Pons (tissue), 1 donor: ENCODE measurements at regions not wholly inside any gene's neighbourhood (a gene's known extent, or its start where the extent isn't known, plus 50 kb on each side); places are given as distances from the start of the nearest gene placed in this dataset.

Experiments
- DNase-seq: peaks from one replicate; pipeline ENCODE4 v3.0.0-alpha.2; 2016; ENCODE audit warnings: low spot score

DNA sequence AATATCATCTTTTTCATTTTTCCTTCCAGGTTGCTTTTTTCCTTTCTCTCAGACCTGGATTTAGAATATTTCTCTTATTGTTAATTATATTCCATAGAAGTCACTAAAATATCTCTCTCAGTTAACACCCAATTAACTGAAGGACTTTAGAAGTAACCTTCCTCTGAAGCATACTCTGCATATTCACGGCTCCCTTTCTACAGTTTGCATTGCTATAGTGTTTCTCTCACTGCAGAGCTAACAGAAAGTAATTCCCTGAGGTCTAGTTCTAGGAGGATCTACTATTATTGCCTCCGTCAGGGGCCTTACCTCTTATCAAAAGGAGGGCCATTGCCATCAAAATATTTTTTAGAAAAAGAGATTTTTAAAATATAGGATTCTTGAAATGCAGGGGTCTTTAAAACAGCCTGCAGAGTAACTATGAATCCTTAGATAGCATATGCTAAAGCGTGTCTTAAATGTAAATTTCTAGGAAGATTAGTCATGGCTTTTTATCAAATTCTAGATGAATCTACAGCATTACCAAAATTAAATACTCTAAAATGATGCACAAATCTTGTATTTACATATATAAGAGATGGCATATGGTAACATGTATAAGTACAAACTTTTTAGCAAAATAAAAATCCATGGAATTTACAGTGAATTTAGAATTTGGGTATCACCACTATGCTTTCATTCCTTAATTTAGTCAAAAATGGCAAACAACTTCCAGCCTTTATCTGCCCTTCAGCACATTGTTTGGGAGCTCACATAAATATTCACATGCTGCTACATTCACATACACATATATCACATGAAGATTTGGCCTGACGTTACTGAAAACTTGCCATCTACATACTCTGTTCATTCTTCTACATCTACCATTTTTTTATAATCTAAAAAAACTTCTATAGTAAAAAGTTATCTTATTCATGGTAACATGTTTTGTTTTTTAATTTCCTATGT, 696.8 kb downstream of the OTOL1 start:
- no peak for DNase-seq

DNA sequence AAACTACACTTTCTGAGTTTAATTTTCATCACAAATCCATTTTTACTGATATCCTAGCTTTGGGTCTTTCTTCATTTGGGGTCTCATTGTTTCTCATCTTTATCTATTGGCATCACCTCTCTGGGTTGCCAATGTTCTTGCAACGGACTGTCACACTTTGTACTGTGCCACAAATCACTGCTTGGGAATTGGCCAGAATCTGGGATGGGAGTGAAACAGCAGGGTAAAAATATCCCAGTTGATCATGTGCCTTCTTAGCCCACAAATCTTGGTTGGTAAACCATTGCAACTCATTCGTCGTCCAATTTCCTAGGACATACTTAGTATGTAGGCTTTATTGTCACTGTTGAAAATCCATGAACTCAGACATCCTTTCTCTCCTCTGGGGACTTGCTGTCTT, 698.5 kb downstream of the OTOL1 start:
- no peak for DNase-seq

DNA sequence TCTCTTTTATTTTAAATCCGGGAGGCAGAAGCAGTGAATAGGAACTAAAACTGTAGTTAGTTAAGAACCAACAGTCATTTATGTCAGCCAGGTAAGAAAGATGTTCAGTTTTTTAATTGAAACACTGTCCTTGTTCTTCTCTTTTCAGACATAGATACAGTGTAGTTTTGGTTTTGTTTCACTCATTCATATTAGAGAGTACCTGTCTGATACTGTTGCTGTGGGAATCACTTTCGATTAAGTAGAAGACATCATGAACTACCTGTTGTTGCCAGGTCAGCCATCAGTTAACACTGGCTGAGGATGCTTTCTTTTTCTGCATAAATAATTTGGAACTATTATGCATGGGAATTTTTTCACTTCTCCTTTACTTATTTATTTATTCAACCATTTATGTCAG, 700.4 kb downstream of the OTOL1 start:
- DNase-seq, result no peak

DNA sequence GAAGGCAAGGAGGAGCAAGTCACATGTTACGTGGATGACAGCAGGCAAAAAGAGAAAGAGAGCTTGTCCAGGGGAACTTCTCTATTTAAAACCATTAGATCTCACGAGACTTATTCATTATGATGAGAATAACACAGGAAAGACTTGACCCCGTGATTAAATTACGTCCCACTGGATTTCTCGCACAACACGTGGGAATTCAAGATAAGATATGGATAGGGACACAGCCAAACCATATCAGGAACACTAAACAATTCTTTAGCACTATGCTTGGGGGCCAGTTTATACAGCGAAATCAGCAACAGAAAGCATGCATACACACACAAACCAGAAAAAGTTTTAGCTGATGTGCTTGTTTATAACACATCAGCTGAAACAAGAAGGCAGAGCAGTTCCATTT, 704.2 kb downstream of the OTOL1 start:
- no peak for DNase-seq

DNA sequence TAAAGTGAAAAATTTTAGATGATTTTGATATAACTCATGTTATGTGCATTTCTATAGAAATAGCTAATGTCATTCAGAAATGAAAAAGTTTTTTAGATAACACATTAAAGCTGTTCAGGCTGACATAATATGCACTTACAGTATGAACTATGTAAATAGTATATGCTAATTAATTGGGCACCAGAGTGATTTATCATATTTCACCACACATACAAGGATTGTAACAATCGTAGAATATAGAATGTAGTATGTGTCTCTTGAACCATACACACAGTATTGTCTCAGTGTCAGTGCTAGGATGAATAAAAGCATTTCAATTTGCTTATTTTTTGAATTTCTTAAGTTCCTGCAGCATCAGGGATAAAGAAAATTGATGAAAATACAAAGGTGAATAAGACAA, 710.0 kb downstream of the OTOL1 start:
- DNase-seq, result no peak

DNA sequence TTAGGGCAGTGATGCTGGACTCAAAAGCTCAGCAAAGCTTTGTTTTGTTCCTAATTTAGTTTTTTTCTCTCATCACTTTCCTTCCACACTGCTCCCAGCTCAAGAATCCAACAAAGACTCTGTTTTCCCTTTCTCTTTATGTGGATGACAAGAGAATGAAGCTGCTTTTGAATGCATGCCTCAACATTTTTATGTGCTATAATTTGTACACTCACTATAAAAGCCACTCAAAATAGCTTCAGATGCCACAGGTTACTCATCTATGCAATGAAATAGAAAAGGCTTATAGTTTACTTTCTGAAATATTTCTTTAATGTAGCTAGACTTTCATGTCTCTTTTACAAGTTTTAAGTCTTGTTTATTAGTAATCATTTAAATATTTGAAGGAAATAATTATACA, 714.9 kb downstream of the OTOL1 start:
- DNase-seq, result no peak

DNA sequence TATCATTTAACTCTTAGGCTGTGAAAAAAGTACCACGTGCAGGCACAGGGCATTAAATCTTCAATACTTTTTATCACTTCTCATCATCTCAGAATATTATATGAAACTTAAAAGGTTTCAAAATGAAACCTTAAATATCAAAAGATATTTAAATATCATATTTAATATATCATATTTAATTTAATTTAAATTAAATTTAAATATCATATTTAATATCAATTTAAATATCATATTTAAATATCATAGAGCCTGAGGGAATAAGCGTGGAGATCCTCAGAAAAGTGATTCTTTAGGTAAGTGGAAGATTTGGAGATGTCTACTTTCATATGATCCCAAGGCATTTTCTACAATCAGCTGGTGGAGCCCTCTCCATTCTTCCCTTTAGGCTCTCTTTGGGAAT, 716.6 kb downstream of the OTOL1 start:
- DNase-seq, result no peak

DNA sequence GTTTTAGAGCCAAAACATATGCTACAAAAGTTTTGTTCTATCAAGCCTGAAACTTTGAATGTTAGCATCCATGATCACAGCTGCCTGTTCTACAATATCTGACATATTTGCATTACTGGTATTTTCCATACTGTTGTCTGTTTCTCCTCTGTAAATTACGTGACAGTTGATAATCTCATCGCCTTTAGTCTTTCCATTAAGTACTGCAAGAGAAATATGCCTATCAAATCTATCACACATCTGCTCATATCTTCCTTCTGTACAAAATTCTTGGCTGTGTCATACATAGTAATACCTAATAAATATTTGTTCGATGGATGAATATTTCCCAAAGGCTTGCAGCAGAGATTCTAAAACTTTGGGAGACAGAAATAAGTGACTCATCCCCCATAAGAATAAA, 717.3 kb downstream of the OTOL1 start:
- DNase-seq, result no peak

DNA sequence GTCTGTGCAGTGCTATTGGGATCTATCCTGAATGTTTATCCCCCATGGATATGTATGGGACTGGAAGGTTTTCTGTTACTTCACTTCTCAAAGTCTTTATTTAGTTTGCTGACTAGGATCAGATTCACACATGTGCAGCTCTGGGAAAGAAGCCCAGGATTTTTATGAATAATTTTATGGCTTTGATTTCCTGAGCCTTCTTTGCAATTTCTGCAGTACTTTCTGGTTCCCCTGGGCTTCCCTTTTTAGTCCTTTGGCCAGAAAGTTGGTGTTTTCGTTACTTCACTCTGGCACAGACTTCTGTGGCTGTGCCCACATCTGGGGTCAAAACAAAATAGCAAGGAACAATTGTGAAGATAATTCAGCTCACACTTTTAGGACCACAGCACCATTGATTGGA, 721.0 kb downstream of the OTOL1 start:
- peak; percentile 14 for DNase-seq

DNA sequence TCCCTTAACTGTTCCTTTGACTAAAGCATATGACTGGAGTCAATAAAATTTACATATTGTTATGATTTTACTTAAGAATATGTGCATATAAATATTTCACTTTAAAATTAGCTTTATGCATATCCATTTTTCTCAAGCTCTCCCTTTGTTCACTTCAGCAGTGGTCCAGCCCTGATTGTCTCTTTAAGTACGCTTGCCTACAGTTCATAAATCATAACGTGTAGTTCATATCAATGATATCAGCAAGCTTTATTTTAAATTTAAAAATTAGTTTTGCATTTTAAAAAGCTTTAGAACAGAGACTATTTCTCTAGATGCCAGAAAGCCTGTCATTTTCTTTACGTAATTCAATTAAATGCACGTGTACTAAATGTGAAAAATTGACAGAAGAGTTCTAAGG, 721.9 kb downstream of the OTOL1 start:
- DNase-seq, result no peak

DNA sequence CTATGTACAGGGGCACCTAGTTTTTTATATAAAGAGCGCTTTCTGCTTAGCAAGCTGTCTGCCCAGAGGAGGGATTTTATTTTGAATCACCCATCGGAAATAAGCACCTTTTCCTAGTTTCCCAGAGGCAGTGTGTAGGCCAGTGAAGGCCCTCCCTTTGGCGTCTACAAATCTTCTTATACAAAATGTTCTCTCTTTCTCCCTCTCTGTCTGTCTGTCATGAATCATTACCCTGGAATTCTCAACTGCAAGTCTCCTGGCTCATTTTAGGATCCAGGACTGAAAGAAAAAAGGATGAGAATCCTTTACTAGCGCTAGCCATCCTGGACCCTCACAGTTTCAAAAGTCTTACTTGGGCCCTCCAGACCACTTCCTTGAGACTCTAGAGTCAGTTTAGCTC, 728.1 kb downstream of the OTOL1 start:
- DNase-seq, result no peak

DNA sequence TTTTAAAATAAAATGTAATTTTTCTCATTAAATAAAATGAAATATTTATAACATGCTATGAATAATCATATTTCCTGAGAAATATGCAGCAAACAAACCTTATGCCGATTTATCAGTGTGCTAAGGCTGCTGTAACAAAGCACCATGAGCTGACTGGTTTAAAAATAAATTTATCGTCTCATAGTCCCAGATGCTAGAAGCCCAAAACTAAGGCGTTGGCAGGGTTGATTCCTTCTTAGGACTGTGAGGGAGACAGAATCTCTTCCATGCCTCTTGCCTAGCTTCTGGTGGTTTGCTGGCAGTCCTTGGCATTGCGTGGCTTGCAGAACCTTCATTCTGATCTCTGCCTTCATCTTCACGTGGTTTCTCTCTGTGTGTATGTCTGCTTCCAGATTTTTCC, 740.3 kb downstream of the OTOL1 start:
- DNase-seq, result no peak

DNA sequence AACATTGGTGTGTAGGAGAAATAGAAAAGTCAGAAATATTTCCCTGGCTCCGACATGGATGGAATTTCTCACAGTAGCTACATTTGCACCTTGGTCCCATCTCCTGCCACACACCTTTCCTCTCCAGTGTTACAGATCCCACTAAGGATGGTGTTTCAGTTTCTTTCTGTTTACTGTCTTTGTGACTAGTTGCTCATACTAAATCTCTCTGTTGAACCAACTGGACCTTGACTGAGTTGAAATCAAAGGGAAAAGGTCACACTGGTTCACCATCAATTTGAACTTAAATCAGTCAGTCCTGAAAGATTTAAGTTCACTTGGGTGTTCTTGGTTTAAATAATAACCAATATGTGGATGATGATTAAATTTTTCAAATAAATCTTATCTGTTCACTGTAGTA, 754.2 kb downstream of the OTOL1 start:
- no peak for DNase-seq

DNA sequence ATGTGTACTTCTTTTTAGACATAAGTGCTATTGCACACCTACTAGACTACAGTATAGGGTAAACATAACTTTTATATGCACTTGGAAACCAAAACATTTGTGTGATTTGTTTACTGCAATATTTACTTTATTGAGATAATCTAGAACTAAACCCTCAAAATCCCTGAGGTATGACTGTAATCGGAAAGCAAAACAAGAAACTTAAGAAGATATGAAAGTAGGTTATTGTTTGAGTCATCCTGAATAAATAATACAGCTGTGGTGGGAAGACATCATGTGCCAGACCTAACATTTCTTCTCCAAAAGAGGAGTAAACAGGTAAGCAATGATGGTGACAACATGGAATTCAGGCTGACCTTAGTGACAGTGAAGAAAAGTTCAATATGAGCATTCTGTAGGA, 765.5 kb downstream of the OTOL1 start:
- no peak for DNase-seq

DNA sequence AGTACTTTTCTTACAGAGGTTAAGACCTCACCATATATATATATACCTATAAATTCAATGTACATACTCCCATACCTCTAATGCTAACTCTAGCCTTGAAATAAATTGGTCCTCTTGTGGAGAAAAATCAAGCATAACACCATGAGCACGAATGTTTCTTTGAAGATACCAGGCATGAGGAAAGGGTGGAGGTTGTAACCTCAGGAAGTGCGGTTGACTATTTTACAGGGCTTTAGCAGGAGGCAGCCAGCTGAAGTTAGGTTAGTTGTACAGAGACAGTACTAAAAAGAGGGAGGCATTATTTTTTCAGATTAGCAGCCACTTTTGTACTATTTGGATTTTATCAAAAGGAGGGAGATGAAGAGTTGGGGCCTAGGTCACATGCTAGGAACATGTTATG, 767.0 kb downstream of the OTOL1 start:
- DNase-seq, result no peak

DNA sequence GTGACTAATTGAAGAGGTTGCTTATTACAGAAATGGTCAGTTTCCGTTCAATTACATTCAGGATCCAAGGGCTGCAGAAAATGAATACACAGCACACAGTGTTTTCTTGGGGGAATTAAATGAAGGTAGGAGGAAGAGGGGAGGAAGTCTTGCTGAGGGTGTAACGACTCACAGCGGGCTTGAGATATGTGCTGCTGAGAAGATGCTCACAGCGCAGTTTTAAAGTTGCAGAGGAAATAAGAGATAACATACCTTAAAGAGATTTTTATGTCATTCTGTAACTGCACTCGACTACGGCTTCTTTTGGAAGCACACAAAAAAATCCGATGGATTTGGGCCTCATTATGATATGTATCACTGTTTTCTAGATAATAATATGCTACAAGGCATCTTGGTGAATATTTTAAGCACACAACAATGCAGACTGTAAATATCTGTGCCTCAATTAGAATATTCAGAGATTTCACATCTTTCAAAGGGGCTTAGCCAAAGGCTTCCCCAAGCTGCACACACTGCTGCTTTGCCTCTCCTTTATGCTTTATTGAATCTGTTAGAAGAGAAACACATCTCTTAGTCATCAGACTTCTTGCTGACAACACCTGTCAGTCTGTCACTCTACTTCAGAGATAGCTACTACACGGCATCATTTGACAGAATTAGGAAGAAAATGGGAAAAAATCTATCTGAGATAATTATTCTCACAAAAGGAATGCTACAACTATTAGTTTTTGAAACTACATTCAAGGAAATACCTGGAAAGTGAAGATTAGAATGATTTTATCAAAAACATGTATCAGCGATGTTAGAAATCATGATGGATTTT, 773.2 kb downstream of the OTOL1 start:
- DNase-seq, result no peak

DNA sequence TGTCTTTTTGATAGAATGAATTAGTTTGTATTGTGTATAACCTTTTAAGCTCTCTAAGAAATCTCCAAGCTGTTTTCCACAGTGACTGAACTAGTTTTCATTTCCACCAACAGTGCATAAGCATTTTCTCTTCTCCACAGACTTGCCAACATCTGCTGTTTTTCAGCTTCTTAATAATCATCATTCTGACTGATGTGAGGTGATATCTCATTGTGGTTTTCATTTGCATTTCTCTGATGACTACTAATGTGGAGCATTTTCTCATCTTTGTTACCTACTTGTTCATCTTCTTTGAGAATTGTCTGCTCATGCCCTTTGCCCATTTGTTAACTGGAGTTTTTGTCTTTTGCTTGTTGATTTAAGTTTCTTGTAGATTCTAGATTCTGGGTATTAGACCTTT, 777.5 kb downstream of the OTOL1 start:
- no peak for DNase-seq

DNA sequence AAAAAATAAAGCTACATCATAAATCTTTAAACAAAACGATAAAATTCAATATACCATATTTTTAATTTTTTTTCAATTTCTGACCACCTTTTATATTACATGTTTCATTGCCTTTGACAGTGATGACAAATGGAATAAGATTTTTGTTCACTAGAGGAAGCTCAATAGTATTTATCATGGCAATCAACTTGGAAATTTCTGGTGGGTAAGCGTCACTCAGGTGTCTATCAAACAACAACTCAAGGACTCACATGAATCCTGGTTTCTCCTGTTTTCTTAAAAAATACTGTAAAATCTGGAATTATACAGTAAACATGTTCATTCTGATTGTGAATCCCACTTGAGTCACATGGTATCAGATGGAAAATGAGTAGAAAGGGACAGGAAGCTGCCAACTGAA, 782.2 kb downstream of the OTOL1 start:
- no peak for DNase-seq

DNA sequence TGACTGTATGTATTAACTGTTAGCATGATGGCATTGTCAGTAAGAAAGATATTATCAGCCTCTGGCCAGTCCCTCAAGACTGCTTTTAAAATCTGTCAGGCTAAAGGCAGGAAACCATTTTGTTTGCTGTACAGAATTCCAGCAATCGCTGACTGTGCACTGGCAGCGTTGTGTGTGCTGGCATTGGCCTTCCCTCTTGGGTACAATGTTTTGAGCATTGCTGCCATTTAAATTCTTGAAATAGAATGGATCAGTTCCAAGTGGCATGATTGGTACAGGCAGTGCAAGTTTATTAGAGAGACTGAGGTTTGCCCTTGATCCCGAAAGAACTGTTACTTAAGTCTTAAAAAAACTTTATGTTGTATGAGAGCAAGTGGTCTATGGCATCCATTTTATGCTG, 788.7 kb downstream of the OTOL1 start:
- no peak for DNase-seq

DNA sequence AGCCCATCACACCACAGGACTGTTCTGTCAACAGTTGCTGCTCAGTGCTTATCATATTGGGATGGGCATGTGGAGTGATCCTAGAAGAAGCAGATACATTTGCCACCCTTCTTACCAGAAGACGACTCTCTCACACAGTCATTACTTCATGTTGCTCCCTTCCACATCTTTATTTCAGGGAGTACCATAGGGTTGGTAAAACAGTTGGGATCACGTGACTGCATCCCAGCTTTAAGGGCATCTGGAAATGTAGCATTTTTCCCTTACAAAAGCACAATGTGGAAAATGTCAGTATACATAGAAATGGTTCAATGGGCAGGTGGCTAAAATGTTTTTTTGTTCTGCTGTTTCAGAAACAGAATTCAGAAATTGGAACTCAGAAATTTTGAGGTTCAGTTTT, 791.0 kb downstream of the OTOL1 start:
- no peak for DNase-seq

DNA sequence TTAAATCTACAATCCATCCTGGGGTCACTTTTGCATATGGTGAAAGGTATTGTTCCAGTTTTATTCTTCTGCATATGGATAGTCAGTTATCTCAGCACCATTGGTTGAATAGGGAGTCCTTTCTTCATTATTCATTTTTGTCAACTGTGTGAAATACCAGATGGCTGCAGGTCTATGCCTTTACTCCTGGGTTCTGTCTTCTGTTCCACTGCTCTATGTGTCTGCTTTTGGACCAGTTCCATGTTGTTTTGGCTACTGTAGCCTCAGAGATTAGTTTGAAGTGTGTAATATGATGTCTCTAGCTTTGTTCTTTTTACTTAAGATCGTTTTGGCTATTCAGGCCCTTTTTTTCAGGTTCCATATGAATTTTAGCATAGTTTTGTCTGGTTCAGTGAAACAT, 795.8 kb downstream of the OTOL1 start:
- no peak for DNase-seq

DNA sequence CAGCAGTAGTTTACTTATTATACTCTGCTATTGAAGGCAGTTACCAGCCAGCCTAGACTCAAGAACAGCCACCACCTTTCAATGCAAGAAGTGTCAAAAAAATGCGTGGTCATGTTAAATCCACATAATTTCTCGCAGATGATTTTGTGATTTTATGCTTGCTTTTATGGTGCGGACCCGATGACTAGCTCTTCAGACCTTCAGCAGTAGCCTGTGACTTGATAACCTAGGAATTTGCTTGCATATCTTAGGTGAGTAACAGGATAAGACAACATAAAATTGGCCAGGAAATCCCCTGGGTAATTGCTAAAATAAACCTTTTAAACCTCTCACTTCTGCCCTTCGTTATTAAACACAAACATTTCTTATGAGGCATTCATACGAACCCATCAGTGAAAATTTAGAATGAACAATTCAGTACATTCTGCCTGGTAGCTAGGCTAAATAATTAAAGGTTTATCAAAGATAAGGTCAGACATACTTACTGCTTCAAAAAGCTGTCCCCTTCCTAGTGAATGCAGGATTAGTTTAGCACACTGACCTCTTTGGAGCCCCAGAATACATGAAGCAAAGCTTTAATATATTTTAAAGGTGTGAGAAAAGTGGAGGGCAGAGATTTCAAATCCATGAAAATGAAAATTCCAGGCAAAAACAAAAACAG, 798.8 kb downstream of the OTOL1 start:
- no peak for DNase-seq
